ENCODE measurements at regions not wholly inside any gene's neighbourhood (a gene's known extent, or its start where the extent isn't known, plus 50 kb on each side); places are given as distances from the start of the nearest gene placed in this dataset.
A peak's percentile ranks its signal among the peaks of the same experiment; 100 is the strongest.

DNA sequence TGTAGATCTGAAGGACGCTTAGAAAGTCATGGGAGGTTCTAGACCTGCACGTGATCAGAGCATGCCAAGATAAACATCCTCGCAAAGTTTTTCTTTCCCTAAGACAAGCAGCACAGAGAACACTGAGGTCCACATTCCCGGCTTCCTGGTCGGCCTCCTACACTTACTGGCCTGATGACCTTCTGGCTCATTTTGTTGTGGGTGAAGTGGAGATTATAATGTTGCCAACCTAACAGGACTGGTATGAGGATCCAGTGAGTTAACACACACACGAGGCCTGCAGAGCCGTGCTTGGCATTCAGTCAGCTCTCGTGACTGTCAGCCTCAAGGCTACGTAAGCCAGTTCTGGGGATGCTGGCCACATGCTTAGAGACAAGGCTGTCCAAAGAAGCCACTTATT lies 186.0 kb downstream of the TENT4A start:
- peak in 1 of 4 donors; percentile 27 for ATAC-seq

DNA sequence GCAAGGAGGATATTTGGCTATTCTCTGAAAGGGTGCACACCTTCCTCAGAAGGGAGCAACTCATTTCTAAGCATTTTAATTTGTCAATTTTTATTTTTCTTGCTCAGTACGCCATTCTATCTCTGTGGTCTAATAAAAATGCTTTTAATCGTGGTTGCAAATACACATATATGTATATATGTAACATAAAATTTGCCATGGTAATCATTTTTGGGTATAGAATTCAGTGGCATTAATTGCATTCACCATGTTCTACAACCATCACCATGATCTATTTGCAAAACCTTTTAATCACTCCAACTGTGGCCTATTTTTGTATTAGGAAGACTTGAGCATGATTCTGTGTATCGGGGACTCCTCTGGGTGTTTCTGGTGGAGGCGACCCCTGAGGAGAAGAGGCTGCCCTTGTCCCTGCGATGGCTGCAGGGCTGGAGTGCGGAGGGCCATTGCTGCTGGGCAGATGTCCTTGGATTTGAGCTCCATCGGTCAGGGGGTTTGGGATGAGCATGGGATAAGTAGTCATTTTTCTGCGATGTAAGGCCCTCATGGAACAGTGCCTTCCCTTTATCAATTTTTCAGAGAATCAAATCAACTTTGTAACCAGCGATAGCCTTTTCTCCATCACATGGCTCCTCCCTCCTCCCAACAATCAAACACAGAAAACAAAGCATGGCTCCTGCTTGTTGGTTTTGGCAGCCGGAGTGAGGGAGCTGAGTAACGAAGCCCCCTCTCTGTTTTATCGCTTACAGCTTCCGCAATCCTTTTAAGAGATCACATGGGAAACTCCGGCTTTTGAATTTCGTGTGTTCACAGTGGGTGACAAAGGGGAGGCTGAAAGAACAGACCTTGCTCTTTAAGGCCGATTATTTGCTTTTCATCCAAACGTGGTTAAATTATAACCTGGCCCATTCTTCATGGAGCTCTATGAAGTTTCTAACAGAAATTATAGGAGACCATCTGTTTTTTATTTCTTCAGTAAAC lies 187.3 kb downstream of the TENT4A start:
- intact Hi-C loops (cut with DNase I): no loop called here
- no peaks in the 10 kb centered on the region for H3K9me3 ChIP-seq
- no peak overlapping the region for H3K4me3 ChIP-seq
- 78 to 86% (median 85%) methylated on average over 17 of the region's 17 CpGs for WGBS, 3 donors
- no peaks in the 10 kb centered on the region for H3K36me3 ChIP-seq (ENCODE audit: insufficient read depth in 1 of 2, low read depth in 1 of 2)
- no peak overlapping the region for H3K27ac ChIP-seq
- no peak for DNase-seq
- ATAC-seq: no peak
- H3K4me1 ChIP-seq: no peaks in the 10 kb centered on the region
- no peaks in the 10 kb centered on the region for H3K27me3 ChIP-seq (ENCODE audit: insufficient read depth in 3 of 3, low read length in 2 of 3)
- TF ChIP-seq, protein P1, sequence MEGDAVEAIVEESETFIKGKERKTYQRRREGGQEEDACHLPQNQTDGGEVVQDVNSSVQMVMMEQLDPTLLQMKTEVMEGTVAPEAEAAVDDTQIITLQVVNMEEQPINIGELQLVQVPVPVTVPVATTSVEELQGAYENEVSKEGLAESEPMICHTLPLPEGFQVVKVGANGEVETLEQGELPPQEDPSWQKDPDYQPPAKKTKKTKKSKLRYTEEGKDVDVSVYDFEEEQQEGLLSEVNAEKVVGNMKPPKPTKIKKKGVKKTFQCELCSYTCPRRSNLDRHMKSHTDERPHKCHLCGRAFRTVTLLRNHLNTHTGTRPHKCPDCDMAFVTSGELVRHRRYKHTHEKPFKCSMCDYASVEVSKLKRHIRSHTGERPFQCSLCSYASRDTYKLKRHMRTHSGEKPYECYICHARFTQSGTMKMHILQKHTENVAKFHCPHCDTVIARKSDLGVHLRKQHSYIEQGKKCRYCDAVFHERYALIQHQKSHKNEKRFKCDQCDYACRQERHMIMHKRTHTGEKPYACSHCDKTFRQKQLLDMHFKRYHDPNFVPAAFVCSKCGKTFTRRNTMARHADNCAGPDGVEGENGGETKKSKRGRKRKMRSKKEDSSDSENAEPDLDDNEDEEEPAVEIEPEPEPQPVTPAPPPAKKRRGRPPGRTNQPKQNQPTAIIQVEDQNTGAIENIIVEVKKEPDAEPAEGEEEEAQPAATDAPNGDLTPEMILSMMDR (IDR thresholded peaks at IDR 0.05): no peak

More for the DNA sequence above, 186.0 kb downstream of the TENT4A start:
- Histone ChIP-seq H3K4me1 (no peaks in the 10 kb centered on the region), H3K4me3 (no peak overlapping the region), H3K27me3 (ENCODE audit: insufficient read depth in 3 of 3, low read length in 2 of 3) (no peaks in the 10 kb centered on the region), H3K9me3 (no peaks in the 10 kb centered on the region), H3K27ac (no peak overlapping the region), H3K36me3 (ENCODE audit: insufficient read depth in 1 of 2, low read depth in 1 of 2) (no peaks in the 10 kb centered on the region)
- intact Hi-C loops (cut with DNase I): no loop called here
- DNase-seq: no peak
- TF ChIP-seq, protein P1 (IDR thresholded peaks at IDR 0.05): no peak
- 39 to 50% (median 44%) methylated on average over 9 of the region's 9 CpGs for WGBS, 3 donors

DNA sequence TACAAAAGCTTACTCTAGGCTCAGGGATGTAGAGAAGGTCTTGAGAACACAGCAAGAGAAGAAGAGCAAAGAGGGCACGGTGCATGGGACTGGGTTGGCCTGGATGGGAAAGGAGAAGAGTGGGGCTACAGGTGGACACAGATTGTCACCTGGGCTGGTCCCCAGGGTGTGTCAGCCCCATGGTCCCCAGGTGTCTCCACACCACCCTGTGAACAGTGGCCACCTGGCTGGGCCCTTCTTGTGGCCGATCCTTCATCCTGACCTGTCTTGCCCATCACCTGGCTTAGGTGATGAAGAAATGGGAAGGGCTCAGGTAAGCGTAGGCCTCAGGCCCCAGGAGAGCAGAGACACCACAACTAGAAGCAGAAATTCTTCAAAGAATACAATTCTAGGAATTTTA lies 188.9 kb downstream of the TENT4A start:
- WGBS, 3 donors: 87 to 97% (median 93%) methylated on average over 3 of the region's 3 CpGs
- TF ChIP-seq, protein P1 (IDR thresholded peaks at IDR 0.05): no peak
- intact Hi-C loops (cut with DNase I): no loop called here
- no peak overlapping the region for H3K4me3 ChIP-seq
- no peaks in the 10 kb centered on the region for H3K9me3 ChIP-seq
- DNase-seq (no peak), ATAC-seq (no peak)
- peaks cover 0 to 2% (median 0%) of the 10 kb centered on the region in 3 donors for H3K27me3 ChIP-seq (ENCODE audit: insufficient read depth in 3 of 3, low read length in 2 of 3)
- H3K27ac ChIP-seq: no peak overlapping the region
- no peaks in the 10 kb centered on the region for H3K4me1 ChIP-seq
- H3K36me3 ChIP-seq (ENCODE audit: insufficient read depth in 1 of 2, low read depth in 1 of 2): no peaks in the 10 kb centered on the region

DNA sequence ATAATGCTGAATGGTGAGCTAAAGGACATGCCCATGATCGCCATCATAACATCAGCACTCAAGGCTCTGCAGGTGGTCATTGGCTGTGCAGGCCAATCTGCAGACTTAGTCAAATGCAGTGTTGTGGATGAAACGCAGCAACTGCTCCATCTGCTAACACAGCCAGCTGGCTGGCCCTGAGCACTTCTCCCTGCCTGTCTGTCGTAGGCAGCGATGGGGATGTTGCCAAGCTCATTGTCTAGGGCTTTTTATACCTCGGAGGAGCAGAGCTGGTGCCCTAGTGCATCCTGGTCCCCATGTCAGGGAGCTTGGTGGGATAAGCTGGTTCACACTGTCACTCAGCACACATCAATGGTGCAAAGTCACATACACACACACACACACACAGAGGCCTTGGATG lies 189.4 kb downstream of the TENT4A start:
- TF ChIP-seq, protein P1 (IDR thresholded peaks at IDR 0.05): no peak
- H3K4me1 ChIP-seq: no peaks in the 10 kb centered on the region
- H3K9me3 ChIP-seq: no peaks in the 10 kb centered on the region
- 39 to 74% (median 45%) methylated on average over 5 of the region's 5 CpGs for whole genome bisulfite sequencing, 3 donors
- H3K4me3 ChIP-seq: no peak overlapping the region
- no peak for ATAC-seq
- no peak overlapping the region for H3K27ac ChIP-seq
- no peak for DNase-seq
- intact Hi-C loops (cut with DNase I): no loop called here
- H3K36me3 ChIP-seq (ENCODE audit: insufficient read depth in 1 of 2, low read depth in 1 of 2): no peaks in the 10 kb centered on the region
- H3K27me3 ChIP-seq (ENCODE audit: insufficient read depth in 3 of 3, low read length in 2 of 3): peaks cover 0 to 2% (median 0%) of the 10 kb centered on the region in 3 donors

All from psoas muscle (tissue), 7 donors.